ENCODE measurements at regions not wholly inside any gene's neighbourhood (a gene's known extent, or its start where the extent isn't known, plus 50 kb on each side); places are given as distances from the start of the nearest gene placed in this dataset.

GRCh38 chr2:236657801-236658200 is 88.2 kb downstream of the ACKR3 start:
- TF ChIP-seq YY1 (IDR thresholded peaks at IDR 0.05; ENCODE audit: insufficient read depth, insufficient read length) (no peak), SUZ12 (IDR thresholded peaks at IDR 0.05; ENCODE audit: extremely low read depth, insufficient read depth, insufficient read length) (no peak), ZNF274 (IDR thresholded peaks at IDR 0.05; ENCODE audit: low read depth, low read length) (no peak)

Measured in NT2/D1 (cell line).